NT2/D1 (cell line): ENCODE measurements at regions not wholly inside any gene's neighbourhood (a gene's known extent, or its start where the extent isn't known, plus 50 kb on each side); places are given as distances from the start of the nearest gene placed in this dataset.

Source experiments
- SUZ12 ChIP-seq: IDR thresholded peaks from 2 replicates; pipeline ENCODE4 v1.6.1; 2011; ENCODE audit not compliant: insufficient read length, insufficient read depth; ENCODE audit errors: extremely low read depth
- YY1 ChIP-seq: IDR thresholded peaks from 2 replicates; pipeline ENCODE4 v1.6.1; 2011; ENCODE audit not compliant: insufficient read length, insufficient read depth
- ZNF274 ChIP-seq: IDR thresholded peaks from 2 replicates; pipeline ENCODE4 v1.6.1; 2011; ENCODE audit warnings: mild to moderate bottlenecking, low read depth, low read length

GRCh38 chr5:106584268-106584667, 1086.5 kb downstream of the EFNA5 start:
- TF ChIP-seq YY1 (no peak), SUZ12 (no peak), ZNF274 (no peak)
